Suppressor macrophage treated with lipopolysaccharide for 4 hours (primary cell): ENCODE measurements at regions not wholly inside any gene's neighbourhood (a gene's known extent, or its start where the extent isn't known, plus 50 kb on each side); places are given as distances from the start of the nearest gene placed in this dataset.
A peak's percentile ranks its signal among the peaks of the same experiment; 100 is the strongest.

ENCODE experiments used
- DNase-seq: peaks from one replicate; pipeline ENCODE4 v3.0.0-alpha.2; 2020

- no peak for DNase-seq
Observed at GRCh38 chr1:116234429-116234828, 123.2 kb downstream of the MAB21L3 start.

DNA sequence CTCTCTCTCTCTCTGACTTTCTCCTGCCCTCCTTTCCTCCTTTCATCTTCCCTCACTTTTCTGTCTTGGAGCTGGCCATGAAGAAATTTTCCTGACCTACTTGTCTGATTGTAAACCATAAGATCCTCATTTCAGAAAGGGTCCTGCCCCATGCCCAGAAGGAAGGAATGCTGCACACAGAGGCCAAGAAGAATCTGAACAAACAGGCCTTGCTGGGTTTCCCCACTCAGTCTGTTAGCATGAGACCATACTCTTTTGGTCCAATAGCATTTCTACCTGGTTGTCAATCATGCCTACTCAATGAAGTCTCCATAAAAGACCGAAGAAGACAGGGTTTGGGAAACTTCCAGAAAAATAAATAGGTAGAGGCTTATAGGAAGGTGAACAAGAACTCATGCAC is 128.7 kb downstream of the MAB21L3 start:
- no peak for DNase-seq

DNA sequence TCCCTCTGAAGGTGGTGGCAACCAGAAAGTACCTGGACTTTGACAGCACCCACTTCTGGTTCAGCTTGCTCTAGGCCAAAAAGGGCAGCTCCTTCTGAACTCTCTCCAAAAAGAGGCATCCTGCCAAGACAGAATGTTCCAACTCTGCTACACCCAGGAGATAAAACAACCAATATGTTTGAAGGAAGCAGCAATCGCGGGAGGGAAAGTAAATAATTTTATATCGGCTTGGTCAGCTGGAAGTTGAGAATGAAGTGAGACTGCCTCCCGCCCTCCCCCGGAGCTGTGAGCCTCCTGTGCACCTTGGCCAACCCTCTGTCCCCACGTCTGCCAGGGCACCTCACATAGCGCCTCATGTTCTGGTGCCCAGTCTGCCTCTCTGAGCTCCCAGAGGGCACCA is 130.3 kb upstream of the ATP1A1 start:
- no peak for DNase-seq

GRCh38 chr1:116243333-116244054 is 129.6 kb upstream of the ATP1A1 start:
- no peak for DNase-seq

DNA sequence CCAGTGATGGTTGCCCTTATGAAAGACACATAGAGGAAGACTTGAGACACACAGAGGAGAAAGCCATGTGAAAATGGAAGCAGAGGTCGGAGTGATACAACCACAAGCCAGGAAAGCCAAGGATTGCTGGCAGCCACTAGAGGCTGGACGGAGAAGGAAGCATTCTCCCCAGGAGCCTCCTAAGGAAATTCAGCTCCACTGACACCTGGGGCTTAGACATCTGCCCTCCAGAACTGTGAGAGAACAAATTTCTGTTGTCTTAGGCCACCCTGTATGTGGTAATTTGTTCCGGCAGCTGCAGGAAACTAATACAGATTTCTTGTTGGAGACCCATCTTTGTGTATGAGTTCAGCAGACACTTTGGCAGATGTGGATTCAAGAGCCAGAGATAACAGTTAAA is 126.9 kb upstream of the ATP1A1 start:
- no peak for DNase-seq

- DNase-seq: no peak
Observed at GRCh38 chr1:116252271-116252670, 120.8 kb upstream of the ATP1A1 start.

DNA sequence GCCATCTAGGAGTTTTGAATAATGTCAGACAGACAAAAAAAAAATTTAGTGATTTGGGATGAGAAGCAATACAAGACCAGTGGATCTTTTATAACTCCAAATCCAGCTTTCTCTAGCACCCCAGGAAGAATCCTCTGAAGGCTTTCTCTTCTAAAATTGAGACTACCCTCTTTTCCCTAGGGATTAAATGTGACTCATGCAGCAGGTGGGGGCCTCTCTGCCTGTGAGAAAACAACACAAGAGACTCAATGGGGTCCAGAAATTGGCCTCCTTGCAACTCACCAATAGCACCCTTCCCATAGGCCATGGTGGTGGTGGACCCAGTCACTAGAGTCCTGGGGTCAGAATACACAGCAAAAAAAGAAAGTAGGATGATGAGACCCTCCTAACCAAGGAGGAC is 120.3 kb upstream of the ATP1A1 start:
- no peak for DNase-seq

DNA sequence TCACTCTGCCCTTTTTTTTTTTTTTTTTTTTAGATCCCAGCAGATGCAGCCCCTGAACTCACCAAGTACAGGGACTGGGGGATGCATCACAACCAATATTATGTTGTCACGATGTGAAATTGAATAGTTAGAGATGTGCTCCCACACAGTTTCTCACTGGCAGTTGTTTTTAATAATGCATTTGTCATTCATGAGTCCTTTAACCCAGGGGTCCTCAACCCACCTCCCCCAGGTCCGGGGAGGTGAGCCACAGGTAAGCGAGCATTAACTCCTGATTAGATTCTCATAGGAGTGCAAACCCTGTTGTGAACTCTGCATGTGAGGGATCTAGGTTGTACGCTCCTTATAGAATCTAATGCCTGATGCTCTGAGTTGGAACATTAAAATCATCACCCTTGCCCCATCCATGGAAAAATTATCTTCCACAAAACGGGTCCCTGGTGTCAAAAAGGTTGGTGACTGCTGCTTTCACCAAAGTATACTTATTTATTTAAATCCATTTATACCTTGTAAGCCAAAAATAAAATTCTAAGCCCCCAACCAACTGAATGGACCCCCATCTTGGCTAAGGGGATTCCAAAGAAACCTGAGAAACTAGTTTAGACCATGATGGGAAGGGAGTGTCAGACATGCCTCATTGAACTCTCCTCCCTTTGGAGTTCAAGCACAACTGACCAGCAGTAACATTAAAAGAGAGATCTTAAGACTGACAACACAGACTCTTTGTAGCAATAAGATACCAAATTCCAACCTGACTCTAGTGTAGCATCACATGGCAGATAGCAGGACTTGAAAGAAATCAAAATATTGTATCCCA is 119.3 kb upstream of the ATP1A1 start:
- no peak for DNase-seq

- no peak for DNase-seq
Observed at GRCh38 chr1:116254776-116255175, 118.3 kb upstream of the ATP1A1 start.

DNA sequence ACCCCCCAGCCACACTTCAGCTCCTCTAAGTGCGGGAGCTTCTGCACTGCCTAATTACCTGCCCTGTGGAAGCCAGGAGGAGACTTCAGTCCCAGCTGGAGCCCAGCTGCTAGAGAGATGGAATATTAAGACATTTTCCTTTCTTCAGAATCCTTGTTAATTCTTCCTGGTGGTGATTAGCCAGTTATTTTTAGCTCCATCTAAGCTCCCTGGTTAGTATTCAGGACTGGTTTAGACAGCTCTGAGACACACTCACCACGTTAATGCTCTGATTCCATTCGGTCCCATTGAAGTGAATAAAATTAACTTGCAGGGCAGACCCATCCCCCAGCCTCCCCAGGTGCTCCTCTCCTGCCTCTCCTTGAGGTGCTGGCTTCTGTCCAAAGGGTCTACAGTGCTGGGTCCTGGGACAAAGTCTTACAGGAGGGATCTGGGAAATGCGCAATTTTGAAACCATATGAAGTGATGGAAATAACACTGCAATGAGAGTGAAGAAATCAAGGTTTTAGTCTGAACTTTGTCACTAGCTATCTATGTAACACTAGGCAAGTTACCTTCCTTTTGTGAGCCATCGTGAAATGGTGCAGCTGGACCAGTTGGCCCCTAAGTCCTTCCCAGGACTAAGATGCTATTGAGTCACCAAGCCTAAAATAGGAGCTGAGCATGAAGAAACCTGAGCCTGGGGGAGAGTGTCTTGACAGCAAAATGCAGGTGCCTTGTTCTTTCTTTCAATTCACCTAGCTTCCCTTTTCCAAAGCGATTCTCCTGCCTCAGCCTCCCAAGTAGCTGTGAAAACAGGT is 117.4 kb upstream of the ATP1A1 start:
- no peak for DNase-seq

DNA sequence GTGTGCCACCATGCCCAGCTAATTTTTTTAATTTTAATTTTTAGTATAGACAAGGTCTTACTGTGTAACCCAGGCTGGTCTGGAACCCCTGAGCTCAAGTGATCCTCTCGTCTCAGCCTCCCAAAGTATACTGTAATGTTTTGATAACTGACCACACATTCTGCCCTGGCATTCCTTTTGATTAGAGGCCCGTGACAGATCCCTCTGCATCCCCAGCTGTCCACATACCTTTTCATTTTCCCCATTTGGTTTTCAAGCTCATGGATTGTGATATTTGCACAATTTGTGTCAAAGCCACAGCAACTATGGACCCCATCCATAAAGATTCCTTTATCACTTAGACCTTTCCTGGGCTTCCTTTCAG is 116.8 kb upstream of the ATP1A1 start:
- no peak for DNase-seq

DNA sequence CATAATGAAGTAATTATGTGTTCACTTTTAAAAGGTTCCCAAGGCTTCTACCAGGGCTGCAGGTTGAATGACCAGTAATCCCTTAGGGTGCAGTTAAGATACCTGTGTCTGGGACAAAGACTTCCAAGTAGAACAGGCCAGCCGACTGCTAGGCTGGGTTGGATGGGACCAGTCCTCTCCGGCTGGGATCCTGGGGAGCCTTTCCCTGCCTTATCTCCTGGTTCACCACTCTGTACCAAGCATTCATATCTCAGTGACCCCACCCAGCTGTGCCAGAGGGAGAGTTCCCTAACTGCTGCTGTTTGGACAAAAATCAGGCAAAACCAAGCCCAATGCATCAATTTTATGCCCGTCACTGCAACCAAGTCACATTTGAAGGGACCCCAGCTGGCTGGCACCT is 116.2 kb upstream of the ATP1A1 start:
- no peak for DNase-seq

- peak; percentile 8 for DNase-seq
Observed at GRCh38 chr1:116257341-116257767, 115.7 kb upstream of the ATP1A1 start.

- peak; percentile 16 for DNase-seq
Observed at GRCh38 chr1:116257836-116258235, 115.2 kb upstream of the ATP1A1 start.

- peak; percentile 9 for DNase-seq
Observed at GRCh38 chr1:116258668-116259419, 114.2 kb upstream of the ATP1A1 start.

- DNase-seq: no peak
Observed at GRCh38 chr1:116259663-116260062, 113.4 kb upstream of the ATP1A1 start.

- DNase-seq: no peak
Observed at GRCh38 chr1:116260115-116260514, 112.9 kb upstream of the ATP1A1 start.

- DNase-seq: no peak
Observed at GRCh38 chr1:116260621-116261020, 112.4 kb upstream of the ATP1A1 start.

- no peak for DNase-seq
Observed at GRCh38 chr1:116261227-116261626, 111.8 kb upstream of the ATP1A1 start.

GRCh38 chr1:116262207-116262994 is 110.6 kb upstream of the ATP1A1 start:
- DNase-seq: no peak

DNA sequence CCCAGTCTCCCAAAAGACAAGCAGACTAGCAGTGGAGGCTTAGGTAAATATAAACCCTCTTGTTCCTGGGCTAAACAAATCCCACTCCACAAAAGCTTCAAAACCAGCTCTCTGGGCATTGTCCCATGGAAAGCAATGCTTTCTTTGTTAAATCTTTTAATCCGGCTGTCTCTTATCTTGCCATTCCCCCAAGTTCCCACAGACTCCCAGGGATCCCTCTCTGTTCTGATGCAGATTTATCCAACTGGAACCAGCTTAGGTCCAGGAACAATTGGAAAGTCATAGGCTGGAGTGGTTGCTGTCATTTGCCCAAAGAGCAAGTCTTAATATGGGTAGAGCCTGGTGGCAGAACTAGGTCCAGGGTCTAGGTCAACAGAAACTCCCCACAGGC is 110.1 kb upstream of the ATP1A1 start:
- no peak for DNase-seq
